Mucosa of descending colon (tissue), 3 donors: ENCODE measurements at regions not wholly inside any gene's neighbourhood (a gene's known extent, or its start where the extent isn't known, plus 50 kb on each side); places are given as distances from the start of the nearest gene placed in this dataset.

Experiments used
- ATAC-seq: fragments of 200-7000 bp; cut with Tn5 transposase; one replicate; pipeline ENCODE4 v1.9.1; 2020; ENCODE audit warnings: mild to moderate bottlenecking, moderate library complexity
- DNase-seq, 3 donors: peaks; one replicate each; pipeline ENCODE4 v3.0.0-alpha.2; 2020
- H3K36me3 ChIP-seq: fragments of 200-600 bp; one replicate; pipeline ENCODE4 v1.8.0; 2021; ENCODE audit warnings: low read depth, mild to moderate bottlenecking
- H3K4me1 ChIP-seq: fragments of 200-600 bp; one replicate; pipeline ENCODE4 v1.8.0; 2021; ENCODE audit warnings: low read depth, mild to moderate bottlenecking
- H3K4me3 ChIP-seq: fragments of 200-600 bp; one replicate; pipeline ENCODE4 v1.8.0; 2021; ENCODE audit warnings: mild to moderate bottlenecking
- H3K9me3 ChIP-seq: fragments of 200-600 bp; one replicate; pipeline ENCODE4 v1.8.0; 2021; ENCODE audit warnings: mild to moderate bottlenecking
- CTCF ChIP-seq: fragments of 200-600 bp; IDR thresholded peaks from one replicate; pipeline ENCODE4 v1.8.0; 2022; ENCODE audit warnings: antibody characterized with exemption, mild to moderate bottlenecking
- intact Hi-C, 2 donors: fragments of 100-400 bp; cut with DNase I in 1 of 2; cut with micrococcal nuclease in 1 of 2; formaldehyde crosslinking; loops; one replicate each; pipeline versions ENCODE4 v1.11.0 to v1.11.1; 2022; cut with DNase I, micrococcal nuclease
- donor health status: DM: no; HTN: no; CAD: no; lungs with moderate emphysema.
- donor health status: DM: no; HTN: no; CAD: no.
- donor health status: DM: no; HTN: yes; CAD: no.

- no peak for ATAC-seq
- intact Hi-C loops: no loop called here
- no peak overlapping the region for H3K4me3 ChIP-seq
- H3K9me3 ChIP-seq: peaks cover 9% of the 10 kb centered on the region
- no peaks in the 10 kb centered on the region for H3K4me1 ChIP-seq
- no peak for DNase-seq
- no peak for TF ChIP-seq CTCF
- H3K36me3 ChIP-seq: no peaks in the 10 kb centered on the region
Measured at GRCh38 chr11:69390561-69390960, 90.9 kb upstream of the LINC01488 start.

- H3K4me1 ChIP-seq: no peaks in the 10 kb centered on the region
- ATAC-seq (no peak), DNase-seq (no peak)
- no peak for TF ChIP-seq CTCF
- intact Hi-C loops: no loop called here
- peaks cover 9% of the 10 kb centered on the region for H3K9me3 ChIP-seq
- H3K4me3 ChIP-seq: no peak overlapping the region
- H3K36me3 ChIP-seq: no peaks in the 10 kb centered on the region
Measured at GRCh38 chr11:69391192-69392103, 90.0 kb upstream of the LINC01488 start.

GRCh38 chr11:69392104-69392653, 89.3 kb upstream of the LINC01488 start:
- DNase-seq: no peak
- intact Hi-C loops: no loop called here

GRCh38 chr11:69393178-69393832, 88.2 kb upstream of the LINC01488 start:
- ATAC-seq (no peak), DNase-seq (no peak)
- no peak for TF ChIP-seq CTCF
- H3K9me3 ChIP-seq: peaks cover 7% of the 10 kb centered on the region
- intact Hi-C loops: no loop called here
- no peaks in the 10 kb centered on the region for H3K4me1 ChIP-seq
- no peak overlapping the region for H3K4me3 ChIP-seq
- H3K36me3 ChIP-seq: no peaks in the 10 kb centered on the region

More at GRCh38 chr11:69392104-69392653, 89.3 kb upstream of the LINC01488 start:
- Histone ChIP-seq H3K9me3 (peaks cover 9% of the 10 kb centered on the region), H3K4me1 (no peaks in the 10 kb centered on the region), H3K4me3 (no peak overlapping the region), H3K36me3 (no peaks in the 10 kb centered on the region)
- no peak for ATAC-seq
- no peak for TF ChIP-seq CTCF

- no peak for TF ChIP-seq CTCF
- Histone ChIP-seq H3K36me3 (no peaks in the 10 kb centered on the region), H3K4me3 (no peak overlapping the region), H3K9me3 (peaks cover 1% of the 10 kb centered on the region), H3K4me1 (no peaks in the 10 kb centered on the region)
- intact Hi-C loops: no loop called here
- ATAC-seq (no peak), DNase-seq (no peak)
Measured at GRCh38 chr11:69393865-69394233, 87.6 kb upstream of the LINC01488 start.
